IMR-90 (cell line): ENCODE measurements at regions not wholly inside any gene's neighbourhood (a gene's known extent, or its start where the extent isn't known, plus 50 kb on each side); places are given as distances from the start of the nearest gene placed in this dataset.

ENCODE experiments used
- ATAC-seq: fragments of 200-7000 bp; cut with Tn5 transposase; 2 replicates; pipeline ENCODE4 v1.9.1; 2020; ENCODE audit warnings: low read depth, mild to moderate bottlenecking, moderate library complexity
- BruUV-seq: library from RNA; stranded (reverse); fragments of 400-500 nt; replicated peaks from 2 replicates; lab custom pipeline; 2021; lab: Mats Ljungman, UMichigan
- CTCF ChIA-PET: fragments of 300-600 bp; formaldehyde crosslinking; extraction: SDS; loops from one replicate; lab custom pipeline; 2021; ENCODE audit warnings: antibody characterized with exemption; lab: Yijun Ruan, JAX
- POLR2A ChIA-PET: fragments of 300-600 bp; sonication (Branson Sonifier 250); formaldehyde crosslinking; loops from one replicate; lab custom pipeline; 2022; ENCODE audit warnings: antibody characterized with exemption; ENCODE audit not compliant: unreplicated experiment; lab: Charles Lee
- DNase-seq: peaks from one replicate; pipeline ENCODE4 v3.0.0; 2013
- H2AFZ ChIP-seq: replicated peaks from 2 replicates; pipeline ENCODE3; 2013; ENCODE audit warnings: low read length, mild to moderate bottlenecking; ENCODE audit not compliant: poor library complexity
- H2AK5ac ChIP-seq: 2 replicates; pipeline ENCODE4 v1.6.1; 2013; ENCODE audit warnings: low read depth, low read length, inconsistent platforms
- H2AK9ac ChIP-seq: replicated peaks from 2 replicates; pipeline ENCODE3; 2013; ENCODE audit warnings: mild to moderate bottlenecking, low read depth, low read length, moderate library complexity; ENCODE audit not compliant: poor library complexity
- H2BK120ac ChIP-seq: 2 replicates; pipeline ENCODE4 v1.6.1; 2013; ENCODE audit warnings: low read depth, low read length, inconsistent platforms
- H2BK15ac ChIP-seq: 3 replicates; pipeline ENCODE4 v1.6.1; 2013; ENCODE audit warnings: low read depth, low read length, inconsistent platforms
- H2BK20ac ChIP-seq: 2 replicates; pipeline ENCODE4 v1.6.1; 2013; ENCODE audit warnings: low read depth, mild to moderate bottlenecking, inconsistent platforms, low read length, moderate library complexity
- H2BK5ac ChIP-seq: 2 replicates; pipeline ENCODE4 v1.6.1; 2013; ENCODE audit warnings: mild to moderate bottlenecking, low read depth, low read length, inconsistent platforms; ENCODE audit not compliant: poor library complexity, severe bottlenecking
- H3K14ac ChIP-seq: replicated peaks from 2 replicates; pipeline ENCODE4 v1.6.1; 2013; ENCODE audit warnings: low read depth, low read length, inconsistent platforms
- H3K18ac ChIP-seq: 2 replicates; pipeline ENCODE4 v1.6.1; 2013; ENCODE audit warnings: low read depth, low read length, control low read depth
- H3K23ac ChIP-seq: 2 replicates; pipeline ENCODE4 v1.6.1; 2013; ENCODE audit warnings: low read depth, low read length, inconsistent platforms
- H3K27ac ChIP-seq: 2 replicates; pipeline ENCODE4 v1.5.1; 2013; ENCODE audit warnings: mild to moderate bottlenecking, control low read depth, low read length; ENCODE audit not compliant: insufficient read depth
- H3K27me3 ChIP-seq: 2 replicates; pipeline ENCODE4 v1.6.1; 2013; ENCODE audit warnings: low read length; ENCODE audit not compliant: control insufficient read depth, insufficient read depth
- H3K36me3 ChIP-seq: 2 replicates; pipeline ENCODE4 v1.6.1; 2013; ENCODE audit warnings: low read length, mixed read lengths; ENCODE audit not compliant: control insufficient read depth, insufficient read depth
- H3K4ac ChIP-seq: 2 replicates; pipeline ENCODE4 v1.6.1; 2013; ENCODE audit warnings: low read depth, low read length, inconsistent platforms
- H3K4me1 ChIP-seq: 2 replicates; pipeline ENCODE4 v1.6.1; 2013; ENCODE audit warnings: low read length, mixed read lengths; ENCODE audit not compliant: control insufficient read depth, insufficient read depth
- H3K4me2 ChIP-seq: 2 replicates; pipeline ENCODE4 v1.6.1; 2013; ENCODE audit warnings: low read depth, mild to moderate bottlenecking, control low read depth, low read length, moderate library complexity
- H3K4me3 ChIP-seq: 2 replicates; pipeline ENCODE4 v1.5.1; 2013; ENCODE audit warnings: low read depth, mild to moderate bottlenecking, control low read depth, low read length, moderate library complexity; ENCODE audit not compliant: insufficient read depth
- H3K56ac ChIP-seq: 2 replicates; pipeline ENCODE4 v1.6.1; 2013; ENCODE audit warnings: low read length, inconsistent platforms; ENCODE audit not compliant: insufficient read depth; ENCODE audit errors: extremely low read depth
- H3K79me1 ChIP-seq, 2 experiments: 2 replicates each; pipeline ENCODE4 v1.6.1; 2013; ENCODE audit warnings: low read length in 2 of 2, inconsistent platforms in 1 of 2, low read depth in 1 of 2
- H3K9ac ChIP-seq: 2 replicates; pipeline ENCODE4 v1.6.1; 2013; ENCODE audit warnings: low read depth, low read length, control low read depth
- H3K9me1 ChIP-seq: 2 replicates; pipeline ENCODE4 v1.6.1; 2013; ENCODE audit warnings: low read length, inconsistent platforms; ENCODE audit not compliant: insufficient read depth
- H3K9me3 ChIP-seq: 2 replicates; pipeline ENCODE4 v1.6.1; 2013; ENCODE audit warnings: low read length; ENCODE audit not compliant: control insufficient read depth, insufficient read depth
- H4K20me1 ChIP-seq: 2 replicates; pipeline ENCODE4 v1.6.1; 2013; ENCODE audit warnings: low read length, inconsistent platforms; ENCODE audit not compliant: insufficient read depth
- H4K5ac ChIP-seq: 2 replicates; pipeline ENCODE4 v1.6.1; 2013; ENCODE audit warnings: mild to moderate bottlenecking, low read depth, low read length, control low read depth
- H4K8ac ChIP-seq, 2 experiments: 2 replicates each; pipeline ENCODE4 v1.6.1; 2013; ENCODE audit warnings: low read depth in 2 of 2, low read length in 2 of 2, control low read depth in 1 of 2, inconsistent platforms in 1 of 2
- H4K91ac ChIP-seq: 2 replicates; pipeline ENCODE4 v1.6.1; 2013; ENCODE audit warnings: low read depth, low read length, inconsistent platforms; ENCODE audit not compliant: insufficient read depth
- BHLHE40 ChIP-seq: fragments of 150-350 bp; IDR thresholded peaks from 2 replicates; pipeline ENCODE4 v1.6.1; 2016; ENCODE audit warnings: mild to moderate bottlenecking, low read depth, low read length
- CEBPB ChIP-seq: IDR thresholded peaks from 2 replicates; pipeline ENCODE4 v1.6.1; 2012; ENCODE audit warnings: low read depth, low read length, improper control_type of control experiment
- CHD1 ChIP-seq: IDR thresholded peaks from 2 replicates; pipeline ENCODE4 v1.6.1; 2012; ENCODE audit warnings: low read depth, low read length, improper control_type of control experiment
- FOS ChIP-seq: fragments of 150-350 bp; IDR thresholded peaks from 2 replicates; pipeline ENCODE4 v1.6.1; 2016; ENCODE audit warnings: low read depth, low read length
- MAFK ChIP-seq: IDR thresholded peaks from 2 replicates; pipeline ENCODE4 v1.6.1; 2012; ENCODE audit warnings: low read depth, low read length, improper control_type of control experiment
- MAZ ChIP-seq: IDR thresholded peaks from 2 replicates; pipeline ENCODE4 v1.6.1; 2012; ENCODE audit warnings: low read depth, mild to moderate bottlenecking, low read length, improper control_type of control experiment, moderate library complexity, borderline replicate concordance
- MXI1 ChIP-seq: IDR thresholded peaks from 2 replicates; pipeline ENCODE4 v1.6.1; 2012; ENCODE audit warnings: low read depth, mild to moderate bottlenecking, low read length, moderate library complexity, borderline replicate concordance
- NFE2L2 ChIP-seq: fragments of 150-350 bp; IDR thresholded peaks from 2 replicates; pipeline ENCODE4 v1.6.1; 2016; ENCODE audit warnings: low read depth, mild to moderate bottlenecking, low read length
- POLR2A ChIP-seq: IDR thresholded peaks from 2 replicates; pipeline ENCODE4 v1.6.1; 2012; ENCODE audit warnings: mild to moderate bottlenecking, low read depth, low read length
- RAD21 ChIP-seq: IDR thresholded peaks from 2 replicates; pipeline ENCODE4 v1.6.1; 2012; ENCODE audit warnings: low read length, improper control_type of control experiment
- RCOR1 ChIP-seq: IDR thresholded peaks from 2 replicates; pipeline ENCODE4 v1.6.1; 2012; ENCODE audit warnings: mild to moderate bottlenecking, low read length, improper control_type of control experiment; ENCODE audit not compliant: insufficient replicate concordance
- RFX5 ChIP-seq: IDR thresholded peaks from 2 replicates; pipeline ENCODE4 v1.8.0; 2012; ENCODE audit warnings: low read depth, mild to moderate bottlenecking, low read length, moderate library complexity
- SMC3 ChIP-seq: fragments of 150-350 bp; IDR thresholded peaks from 2 replicates; pipeline ENCODE4 v1.6.1; 2016; ENCODE audit warnings: low read depth, mild to moderate bottlenecking, antibody characterized with exemption, low read length, moderate library complexity
- WGBS, 2 experiments: methylation state at CpG; one replicate each; pipeline versions ENCODE4 v1.1.5 to v1.1.7; 2013; ENCODE audit warnings: missing lambda C conversion rate in 2 of 2; ENCODE audit not compliant: insufficient read length in 1 of 2; ENCODE audit errors: extremely low coverage in 2 of 2; 5-methylcytosine and 5-hydroxymethylcytosine counted together
- dilution Hi-C: fragments of 300-500 bp; cut with HindIII; formaldehyde crosslinking; loops from one replicate; pipeline ENCODE4 v1.14.3; 2018; ENCODE audit warnings: low sequenced_read_pairs; ENCODE audit not compliant: unreplicated experiment
- in situ Hi-C: fragments of 300-500 bp; cut with MboI; formaldehyde crosslinking; loops from 3 replicates; pipeline ENCODE4 v1.14.3; 2019; ENCODE audit warnings: low sequenced_read_pairs, inconsistent platforms, mixed read lengths
- intact Hi-C: fragments of 100-400 bp; cut with micrococcal nuclease; formaldehyde crosslinking; loops from 2 replicates; pipeline ENCODE4 v1.10.0; 2022
- TF ChIP-seq, protein P1 (sequence below): fragments of 150-350 bp; IDR thresholded peaks from 2 replicates; pipeline ENCODE4 v1.6.1; 2016; ENCODE audit warnings: low read depth, mild to moderate bottlenecking, low read length, moderate library complexity, borderline replicate concordance
- TF ChIP-seq, protein P2 (sequence below): conservative IDR thresholded peaks from 2 replicates; pipeline ENCODE4 v1.5.1; 2012; ENCODE audit warnings: mild to moderate bottlenecking, low read depth, low read length, improper control_type of control experiment
- TF ChIP-seq, protein P3 (sequence below): fragments of 150-350 bp; IDR thresholded peaks from 2 replicates; pipeline ENCODE4 v1.6.1; 2017; ENCODE audit warnings: mild to moderate bottlenecking, antibody characterized with exemption, low read length, low read depth

DNA sequence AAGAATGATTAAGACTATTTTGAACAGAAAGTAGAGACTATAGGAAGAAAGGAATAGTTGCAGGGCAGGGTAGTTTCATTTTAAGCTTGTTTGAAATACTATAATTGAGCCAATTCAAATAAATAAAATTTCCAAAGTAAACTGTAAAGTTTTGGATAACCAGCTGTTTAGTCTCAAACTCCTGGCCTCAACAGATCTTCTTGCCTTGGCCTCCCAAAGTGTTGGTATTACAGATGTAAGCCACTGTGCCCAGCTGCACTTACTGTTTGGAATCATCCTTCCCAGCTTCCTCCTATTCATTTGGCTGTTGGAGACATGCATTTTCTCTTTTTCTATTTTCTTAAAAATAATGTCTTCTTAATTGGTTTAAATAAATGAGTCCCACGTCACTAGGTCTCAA lies 231.0 kb downstream of the NNT start:
- no peak overlapping the region; the same call in 1 of the 2 replicates for H3K4me2 ChIP-seq
- no peak overlapping the region for H3K23ac ChIP-seq
- H2AFZ ChIP-seq, result no peak overlapping the region
- peak overlapping the region; percentile 29; the same call in 1 of the 2 replicates for H2BK120ac ChIP-seq
- POLR2A ChIA-PET, result no interaction called here
- peak overlapping the region; percentile 15; the same call in 1 of the 2 replicates for H2BK20ac ChIP-seq
- H3K18ac ChIP-seq, result peak overlapping the region; percentile 42; the same call in 1 of the 2 replicates
- H3K14ac ChIP-seq, result no peak overlapping the region
- in situ Hi-C loops, result no loop called here
- no peak overlapping the region for H4K8ac ChIP-seq
- H4K20me1 ChIP-seq, result no peaks in the 10 kb centered on the region
- no peak overlapping the region for H2AK5ac ChIP-seq
- no peak overlapping the region for H2AK9ac ChIP-seq
- H3K4ac ChIP-seq, result no peak overlapping the region
- no peaks in the 10 kb centered on the region for H3K36me3 ChIP-seq
- no peaks in the 10 kb centered on the region for H3K27me3 ChIP-seq
- H3K9me3 ChIP-seq, result no peaks in the 10 kb centered on the region
- CTCF ChIA-PET, result interaction anchor here (1.3 kb wide), 1 partner anchor 21 kb away, joined by 3 read pairs; no protein-coding TSS in a partner anchor
- H2BK15ac ChIP-seq, result no peak overlapping the region
- ATAC-seq, result peak; percentile 65
- intact Hi-C loops, result no loop called here
- no CpG with 5 or more reads among the region's 1 CpG for WGBS, 2 experiments
- no peak overlapping the region for H3K4me3 ChIP-seq
- DNase-seq, result peak; percentile 20
- no peak overlapping the region for H2BK5ac ChIP-seq
- dilution Hi-C loops, result no loop called here
- H3K56ac ChIP-seq, result no peak overlapping the region
- peak overlapping the region; percentile 75; the same call in 1 of the 2 replicates for H3K27ac ChIP-seq
- H3K79me1 ChIP-seq, result no peaks in the 10 kb centered on the region
- H4K91ac ChIP-seq, result no peak overlapping the region
- H3K9ac ChIP-seq, result no peak overlapping the region
- peak overlapping the region; percentile 37; the same call in 1 of the 2 replicates for H4K5ac ChIP-seq
- TF ChIP-seq, protein P1, sequence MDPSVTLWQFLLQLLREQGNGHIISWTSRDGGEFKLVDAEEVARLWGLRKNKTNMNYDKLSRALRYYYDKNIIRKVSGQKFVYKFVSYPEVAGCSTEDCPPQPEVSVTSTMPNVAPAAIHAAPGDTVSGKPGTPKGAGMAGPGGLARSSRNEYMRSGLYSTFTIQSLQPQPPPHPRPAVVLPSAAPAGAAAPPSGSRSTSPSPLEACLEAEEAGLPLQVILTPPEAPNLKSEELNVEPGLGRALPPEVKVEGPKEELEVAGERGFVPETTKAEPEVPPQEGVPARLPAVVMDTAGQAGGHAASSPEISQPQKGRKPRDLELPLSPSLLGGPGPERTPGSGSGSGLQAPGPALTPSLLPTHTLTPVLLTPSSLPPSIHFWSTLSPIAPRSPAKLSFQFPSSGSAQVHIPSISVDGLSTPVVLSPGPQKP, result no peak
- TF ChIP-seq MXI1 (no peak), CEBPB (no peak), POLR2A (no peak), RCOR1 (no peak), MAFK (no peak), SMC3 (no peak), CHD1 (no peak), RFX5 (no peak), NFE2L2 (no peak), BHLHE40 (no peak), FOS (no peak), RAD21 (no peak), MAZ (no peak)
- TF ChIP-seq, protein P2, sequence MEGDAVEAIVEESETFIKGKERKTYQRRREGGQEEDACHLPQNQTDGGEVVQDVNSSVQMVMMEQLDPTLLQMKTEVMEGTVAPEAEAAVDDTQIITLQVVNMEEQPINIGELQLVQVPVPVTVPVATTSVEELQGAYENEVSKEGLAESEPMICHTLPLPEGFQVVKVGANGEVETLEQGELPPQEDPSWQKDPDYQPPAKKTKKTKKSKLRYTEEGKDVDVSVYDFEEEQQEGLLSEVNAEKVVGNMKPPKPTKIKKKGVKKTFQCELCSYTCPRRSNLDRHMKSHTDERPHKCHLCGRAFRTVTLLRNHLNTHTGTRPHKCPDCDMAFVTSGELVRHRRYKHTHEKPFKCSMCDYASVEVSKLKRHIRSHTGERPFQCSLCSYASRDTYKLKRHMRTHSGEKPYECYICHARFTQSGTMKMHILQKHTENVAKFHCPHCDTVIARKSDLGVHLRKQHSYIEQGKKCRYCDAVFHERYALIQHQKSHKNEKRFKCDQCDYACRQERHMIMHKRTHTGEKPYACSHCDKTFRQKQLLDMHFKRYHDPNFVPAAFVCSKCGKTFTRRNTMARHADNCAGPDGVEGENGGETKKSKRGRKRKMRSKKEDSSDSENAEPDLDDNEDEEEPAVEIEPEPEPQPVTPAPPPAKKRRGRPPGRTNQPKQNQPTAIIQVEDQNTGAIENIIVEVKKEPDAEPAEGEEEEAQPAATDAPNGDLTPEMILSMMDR, result no peak
- TF ChIP-seq, protein P3, sequence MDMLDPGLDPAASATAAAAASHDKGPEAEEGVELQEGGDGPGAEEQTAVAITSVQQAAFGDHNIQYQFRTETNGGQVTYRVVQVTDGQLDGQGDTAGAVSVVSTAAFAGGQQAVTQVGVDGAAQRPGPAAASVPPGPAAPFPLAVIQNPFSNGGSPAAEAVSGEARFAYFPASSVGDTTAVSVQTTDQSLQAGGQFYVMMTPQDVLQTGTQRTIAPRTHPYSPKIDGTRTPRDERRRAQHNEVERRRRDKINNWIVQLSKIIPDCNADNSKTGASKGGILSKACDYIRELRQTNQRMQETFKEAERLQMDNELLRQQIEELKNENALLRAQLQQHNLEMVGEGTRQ, result no peak
- H3K4me1 ChIP-seq, result peaks cover 4% of the 10 kb centered on the region; the same call in 1 of the 2 replicates
- BruUV-seq, result no TSS peak
- H3K9me1 ChIP-seq, result no peaks in the 10 kb centered on the region
